ENCODE measurements at regions not wholly inside any gene's neighbourhood (a gene's known extent, or its start where the extent isn't known, plus 50 kb on each side); places are given as distances from the start of the nearest gene placed in this dataset.

- intact Hi-C loops (cut with micrococcal nuclease), result no loop called here
- Mint-ChIP-seq H3K4me3 (no peak overlapping the region), H3K27me3 (peaks cover 3% of the 10 kb centered on the region), H3K9me3 (ENCODE audit: insufficient read depth) (no peaks in the 10 kb centered on the region), H3K27ac (no peak overlapping the region), H3K4me1 (peaks cover 1% of the 10 kb centered on the region)
- Histone ChIP-seq H3K27ac (ENCODE audit: low read length in 2 of 2) (no peak overlapping the region), H3K9ac (ENCODE audit: low read length) (no peak overlapping the region), H3K79me2 (ENCODE audit: control insufficient read depth, insufficient read depth, low read length) (no peaks in the 10 kb centered on the region), H2AFZ (ENCODE audit: insufficient read depth, low read depth, low read length, poor library complexity, severe bottlenecking) (no peak overlapping the region), H4K20me1 (ENCODE audit: control insufficient read depth, insufficient read depth, low read length, poor library complexity, severe bottlenecking) (no peaks in the 10 kb centered on the region), H3K27me3 (replicated peaks in 1 of 4; ENCODE audit: control extremely low read depth in 1 of 4, control insufficient read depth in 3 of 4, insufficient read depth in 4 of 4, low read length in 3 of 4) (peaks cover 0 to 7% (median 0%) of the 10 kb centered on the region in 4 experiments), H3K36me3 (replicated peaks in 1 of 2; ENCODE audit: control extremely low read depth in 1 of 2, control insufficient read depth in 1 of 2, extremely low read depth in 1 of 2, insufficient read depth in 2 of 2, low read length in 1 of 2) (no peaks in the 10 kb centered on the region), H3K4me3 (ENCODE audit: control extremely low read depth in 1 of 5, extremely low read depth in 1 of 5, insufficient read depth in 1 of 5, low read depth in 2 of 5, low read length in 4 of 5) (no peak overlapping the region), H3K4me2 (replicated peaks; ENCODE audit: low read depth, low read length, poor library complexity, severe bottlenecking) (no peak overlapping the region), H3K4me1 (ENCODE audit: control insufficient read depth in 2 of 2, insufficient read depth in 2 of 2, low read length in 2 of 2) (no peaks in the 10 kb centered on the region), H3K9me3 (ENCODE audit: control extremely low read depth in 1 of 3, control insufficient read depth in 2 of 3, insufficient read depth in 1 of 3, low read length in 2 of 3) (no peaks in the 10 kb centered on the region)
- ChIA-PET POLR2A (no interaction called here), CTCF (no interaction called here)
- TF ChIP-seq EZH2 (IDR thresholded peaks at IDR 0.05; ENCODE audit: borderline replicate concordance, insufficient read depth, low read depth, low read length, poor library complexity, severe bottlenecking) (no peak), CTCF (IDR thresholded peaks at IDR 0.05) (no peak)
- ATAC-seq (ENCODE audit: low read depth) (no peak), DNase-seq (no peak)
- WGBS (ENCODE audit: insufficient coverage), result 80% methylated on average over 3 of the region's 3 CpGs
Observed at GRCh38 chr2:196421880-196422279, 217.6 kb upstream of the CCDC150 start.

GRCh38 chr2:196422361-196422760, 217.2 kb upstream of the CCDC150 start:
- ChIA-PET POLR2A (no interaction called here), CTCF (no interaction called here)
- Histone ChIP-seq H3K36me3 (replicated peaks in 1 of 2; ENCODE audit: control extremely low read depth in 1 of 2, control insufficient read depth in 1 of 2, extremely low read depth in 1 of 2, insufficient read depth in 2 of 2, low read length in 1 of 2) (no peaks in the 10 kb centered on the region), H3K4me3 (ENCODE audit: control extremely low read depth in 1 of 5, extremely low read depth in 1 of 5, insufficient read depth in 1 of 5, low read depth in 2 of 5, low read length in 4 of 5) (no peak overlapping the region), H4K20me1 (ENCODE audit: control insufficient read depth, insufficient read depth, low read length, poor library complexity, severe bottlenecking) (no peaks in the 10 kb centered on the region), H3K4me2 (replicated peaks; ENCODE audit: low read depth, low read length, poor library complexity, severe bottlenecking) (no peak overlapping the region), H3K9me3 (ENCODE audit: control extremely low read depth in 1 of 3, control insufficient read depth in 2 of 3, insufficient read depth in 1 of 3, low read length in 2 of 3) (no peaks in the 10 kb centered on the region), H3K79me2 (ENCODE audit: control insufficient read depth, insufficient read depth, low read length) (no peaks in the 10 kb centered on the region), H2AFZ (ENCODE audit: insufficient read depth, low read depth, low read length, poor library complexity, severe bottlenecking) (no peak overlapping the region), H3K27me3 (replicated peaks in 1 of 4; ENCODE audit: control extremely low read depth in 1 of 4, control insufficient read depth in 3 of 4, insufficient read depth in 4 of 4, low read length in 3 of 4) (peaks cover 0 to 7% (median 0%) of the 10 kb centered on the region in 4 experiments), H3K4me1 (ENCODE audit: control insufficient read depth in 2 of 2, insufficient read depth in 2 of 2, low read length in 2 of 2) (peaks cover 0 to 3% of the 10 kb centered on the region in 2 donors), H3K27ac (ENCODE audit: low read length in 2 of 2) (no peak overlapping the region), H3K9ac (ENCODE audit: low read length) (no peak overlapping the region)
- Mint-ChIP-seq H3K27ac (no peak overlapping the region), H3K27me3 (peaks cover 3% of the 10 kb centered on the region), H3K4me1 (peaks cover 4% of the 10 kb centered on the region), H3K4me3 (no peak overlapping the region), H3K9me3 (ENCODE audit: insufficient read depth) (no peaks in the 10 kb centered on the region)
- TF ChIP-seq EZH2 (IDR thresholded peaks at IDR 0.05; ENCODE audit: borderline replicate concordance, insufficient read depth, low read depth, low read length, poor library complexity, severe bottlenecking), result no peak
- TF ChIP-seq CTCF (IDR thresholded peaks at IDR 0.05), result no peak
- DNase-seq, result no peak
- no peak for ATAC-seq (ENCODE audit: low read depth)
- intact Hi-C loops (cut with micrococcal nuclease), result no loop called here
- whole genome bisulfite sequencing (ENCODE audit: insufficient coverage), result 100% methylated on average over 1 of the region's 2 CpGs
